Right lobe of liver (tissue), 4 donors: ENCODE measurements at regions not wholly inside any gene's neighbourhood (a gene's known extent, or its start where the extent isn't known, plus 50 kb on each side); places are given as distances from the start of the nearest gene placed in this dataset.

Experiments used
- CTCF ChIP-seq, 4 donors: fragments of 200-600 bp in 3 of 4; fragments of 450-650 bp in 1 of 4; IDR thresholded peaks; one replicate each; pipeline versions ENCODE4 v1.5.1 to v1.8.0; 2016 to 2022; ENCODE audit warnings: antibody characterized with exemption in 4 of 4, mild to moderate bottlenecking in 2 of 4
- POLR2A ChIP-seq: fragments of 450-650 bp; IDR thresholded peaks from one replicate; pipeline ENCODE4 v1.6.1; 2017; ENCODE audit warnings: antibody characterized with exemption, mild to moderate bottlenecking
- donor health status: DM: no; HTN: no; CAD: no.
- donor health status: DM: no; HTN: no; CAD: no.
- donor health status: DM: no; HTN: yes; CAD: no.

- TF ChIP-seq CTCF (IDR thresholded peaks at IDR 0.05) (no peak), POLR2A (no peak)
These were observed 109.8 kb upstream of the TARS1 start for GRCh38 chr5:33330992-33331391.
